Astrocyte of the cerebellum (primary cell): ENCODE measurements at regions not wholly inside any gene's neighbourhood (a gene's known extent, or its start where the extent isn't known, plus 50 kb on each side); places are given as distances from the start of the nearest gene placed in this dataset.
"Not testable (repeated sequence)": the region's sequence is repeated elsewhere in the genome, so short reads cannot be mapped to it uniquely, and the experiment has no call there.

ENCODE experiments used
- DNase-seq: peaks from one replicate; pipeline ENCODE4 v3.0.0-alpha.2; 2011; ENCODE audit warnings: low read depth
- H3K4me3 ChIP-seq: 2 replicates; pipeline ENCODE4 v1.5.1; 2011; ENCODE audit warnings: mild to moderate bottlenecking, low read depth, low read length, moderate library complexity
- CTCF ChIP-seq: IDR thresholded peaks from 2 replicates; pipeline ENCODE4 v1.5.1; 2012; ENCODE audit warnings: low read length, low read depth, moderate library complexity, mild to moderate bottlenecking; ENCODE audit errors: missing control alignments
- in situ Hi-C: cut with HindIII; loops from 2 replicates; pipeline ENCODE4 v1.10.0; 2017; ENCODE audit warnings: low sequenced_read_pairs

- DNase-seq: no peak
- TF ChIP-seq CTCF: no peak
- in situ Hi-C loops: no loop called here
- no peak overlapping the region for H3K4me3 ChIP-seq
Observed at GRCh38 chr2:193382583-193382982, 1187.8 kb upstream of the TMEFF2 start.

GRCh38 chr2:193377789-193378188 is 1183.1 kb upstream of the TMEFF2 start:
- TF ChIP-seq CTCF: no peak
- DNase-seq: no peak
- no peak overlapping the region for H3K4me3 ChIP-seq
- in situ Hi-C loops: no loop called here

- no peak overlapping the region for H3K4me3 ChIP-seq
- DNase-seq: no peak
- in situ Hi-C loops: no loop called here
- no peak for TF ChIP-seq CTCF
Observed at GRCh38 chr2:193373120-193373519, 1178.4 kb upstream of the TMEFF2 start.

- DNase-seq: no peak
- no peak overlapping the region for H3K4me3 ChIP-seq
- in situ Hi-C loops: no loop called here
- no peak for TF ChIP-seq CTCF
Observed at GRCh38 chr2:193371200-193371599, 1176.5 kb upstream of the TMEFF2 start.

- no peak for DNase-seq
- in situ Hi-C loops: no loop called here
- no peak for TF ChIP-seq CTCF
- H3K4me3 ChIP-seq: no peak overlapping the region
Observed at GRCh38 chr2:193368615-193369014, 1173.9 kb upstream of the TMEFF2 start.

GRCh38 chr2:193357508-193357907 is 1162.8 kb upstream of the TMEFF2 start:
- no peak overlapping the region for H3K4me3 ChIP-seq
- DNase-seq: no peak
- no peak for TF ChIP-seq CTCF
- in situ Hi-C loops: no loop called here

GRCh38 chr2:193352665-193353242 is 1158.0 kb upstream of the TMEFF2 start:
- DNase-seq, H3K4me3 ChIP-seq, in situ Hi-C loops: not testable (repeated sequence)
